H9 (cell line): ENCODE measurements at regions not wholly inside any gene's neighbourhood (a gene's known extent, or its start where the extent isn't known, plus 50 kb on each side); places are given as distances from the start of the nearest gene placed in this dataset.

Source experiments
- DNase-seq: peaks from one replicate; pipeline ENCODE4 v3.0.0-alpha.2; 2017
- H2AFZ ChIP-seq: one replicate; pipeline ENCODE4 v1.6.1; 2013; ENCODE audit warnings: mild to moderate bottlenecking, low read length, control low read depth, moderate library complexity
- H2AK5ac ChIP-seq: 2 replicates; pipeline ENCODE4 v1.6.1; 2013; ENCODE audit warnings: low read length, control low read depth, mixed read lengths; ENCODE audit not compliant: insufficient read length
- H2BK120ac ChIP-seq: one replicate; pipeline ENCODE4 v1.6.1; 2013; ENCODE audit warnings: low read depth, mild to moderate bottlenecking, low read length, control low read depth, inconsistent platforms; ENCODE audit not compliant: poor library complexity, severe bottlenecking
- H2BK12ac ChIP-seq: 2 replicates; pipeline ENCODE4 v1.6.1; 2013; ENCODE audit warnings: low read length, control low read depth, mixed read lengths, low read depth; ENCODE audit not compliant: insufficient read length
- H2BK15ac ChIP-seq: 2 replicates; pipeline ENCODE4 v1.6.1; 2013; ENCODE audit warnings: low read depth, low read length, control low read depth
- H2BK20ac ChIP-seq: one replicate; pipeline ENCODE4 v1.6.1; 2013; ENCODE audit warnings: low read depth, mild to moderate bottlenecking, low read length, control low read depth, inconsistent platforms; ENCODE audit not compliant: poor library complexity, severe bottlenecking
- H2BK5ac ChIP-seq: 2 replicates; pipeline ENCODE4 v1.6.1; 2013; ENCODE audit warnings: low read length, control low read depth, mixed read lengths; ENCODE audit not compliant: insufficient read length
- H3K14ac ChIP-seq: 2 replicates; pipeline ENCODE4 v1.6.1; 2013; ENCODE audit warnings: low read length, control low read depth; ENCODE audit not compliant: insufficient read depth
- H3K18ac ChIP-seq: 2 replicates; pipeline ENCODE4 v1.6.1; 2013; ENCODE audit warnings: low read depth, mild to moderate bottlenecking, mixed read lengths, low read length, control low read depth; ENCODE audit not compliant: insufficient read length
- H3K23ac ChIP-seq: 2 replicates; pipeline ENCODE4 v1.6.1; 2013; ENCODE audit warnings: low read length, control low read depth, mixed read lengths, low read depth; ENCODE audit not compliant: insufficient read length
- H3K23me2 ChIP-seq: 2 replicates; pipeline ENCODE4 v1.6.1; 2013; ENCODE audit warnings: low read depth, mild to moderate bottlenecking, mixed read lengths, low read length, control low read depth; ENCODE audit not compliant: insufficient read length, poor library complexity, severe bottlenecking
- H3K27ac ChIP-seq: 2 replicates; pipeline ENCODE4 v1.5.1; 2013; ENCODE audit warnings: low read length, control low read depth, mixed read lengths, low read depth; ENCODE audit not compliant: insufficient read length
- H3K27me3 ChIP-seq: 2 replicates; pipeline ENCODE4 v1.6.1; 2013; ENCODE audit warnings: low read length, control low read depth, inconsistent platforms; ENCODE audit not compliant: insufficient read depth
- H3K4ac ChIP-seq: 2 replicates; pipeline ENCODE4 v1.6.1; 2013; ENCODE audit warnings: low read depth, mild to moderate bottlenecking, control low read depth, inconsistent platforms, low read length, moderate library complexity
- H3K4me1 ChIP-seq: 2 replicates; pipeline ENCODE4 v1.6.1; 2013; ENCODE audit warnings: low read length, control low read depth, inconsistent platforms; ENCODE audit not compliant: insufficient read depth
- H3K4me2 ChIP-seq: 2 replicates; pipeline ENCODE4 v1.6.1; 2013; ENCODE audit warnings: low read length, control low read depth, mixed read lengths; ENCODE audit not compliant: insufficient read length, insufficient read depth
- H3K56ac ChIP-seq: 2 replicates; pipeline ENCODE4 v1.6.1; 2013; ENCODE audit warnings: low read depth, mild to moderate bottlenecking, mixed read lengths, low read length, control low read depth; ENCODE audit not compliant: insufficient read length
- H3K79me1 ChIP-seq: 2 replicates; pipeline ENCODE4 v1.6.1; 2013; ENCODE audit warnings: low read depth, mild to moderate bottlenecking, moderate library complexity, low read length, control low read depth, inconsistent platforms; ENCODE audit not compliant: insufficient read depth, poor library complexity, severe bottlenecking
- H3K79me2 ChIP-seq: 2 replicates; pipeline ENCODE4 v1.6.1; 2013; ENCODE audit warnings: low read length, control low read depth, inconsistent platforms; ENCODE audit not compliant: insufficient read depth
- H3K9ac ChIP-seq: 2 replicates; pipeline ENCODE4 v1.6.1; 2013; ENCODE audit warnings: low read length, control low read depth, mixed read lengths; ENCODE audit not compliant: insufficient read length; ENCODE audit errors: extremely low read depth
- H3K9me3 ChIP-seq: one replicate; pipeline ENCODE4 v1.6.1; 2013; ENCODE audit warnings: low read depth, low read length, inconsistent platforms; ENCODE audit not compliant: control insufficient read depth
- H3T11ph ChIP-seq: one replicate; pipeline ENCODE4 v1.6.1; 2013; ENCODE audit warnings: mild to moderate bottlenecking, low read length, control low read depth, inconsistent platforms
- H4K20me1 ChIP-seq: one replicate; pipeline ENCODE4 v1.6.1; 2013; ENCODE audit not compliant: control insufficient read depth, insufficient read length, insufficient read depth
- H4K5ac ChIP-seq: 2 replicates; pipeline ENCODE4 v1.6.1; 2013; ENCODE audit warnings: low read depth, mild to moderate bottlenecking, mixed read lengths, low read length, control low read depth; ENCODE audit not compliant: insufficient read length
- H4K8ac ChIP-seq: replicated peaks from 2 replicates; pipeline ENCODE4 v1.6.1; 2013; ENCODE audit warnings: low read length, control low read depth, mixed read lengths, low read depth; ENCODE audit not compliant: insufficient read length
- H4K91ac ChIP-seq: 2 replicates; pipeline ENCODE4 v1.6.1; 2013; ENCODE audit warnings: low read depth, mild to moderate bottlenecking, moderate library complexity, mixed read lengths, low read length, control low read depth; ENCODE audit not compliant: insufficient read length
- H3K27ac Mint-ChIP-seq, 3 experiments: 2 replicates in 2 of 3; 3 replicates in 1 of 3; pipeline ENCODE4 v1.8.0; 2020 to 2021; ENCODE audit warnings: mixed read lengths in 3 of 3, mild to moderate bottlenecking in 1 of 3, moderate library complexity in 1 of 3
- H3K27me3 Mint-ChIP-seq: 2 replicates; pipeline ENCODE4 v1.8.0; 2021; ENCODE audit warnings: low read depth, mild to moderate bottlenecking, moderate library complexity, mixed read lengths
- H3K36me3 Mint-ChIP-seq, 3 experiments: 2 replicates in 2 of 3; 3 replicates in 1 of 3; pipeline ENCODE4 v1.8.0; 2020 to 2021; ENCODE audit warnings: low read depth in 3 of 3, mixed read lengths in 3 of 3; ENCODE audit not compliant: insufficient read depth in 1 of 3
- H3K4me1 Mint-ChIP-seq, 2 experiments: 2 replicates each; pipeline ENCODE4 v1.8.0; 2020; ENCODE audit warnings: mixed read lengths in 2 of 2
- H3K4me3 Mint-ChIP-seq, 2 experiments: 2 replicates in 1 of 2; 3 replicates in 1 of 2; pipeline ENCODE4 v1.8.0; 2020 to 2021; ENCODE audit warnings: mild to moderate bottlenecking in 2 of 2, mixed read lengths in 2 of 2, moderate library complexity in 1 of 2
- H3K9me3 Mint-ChIP-seq, 2 experiments: 2 replicates in 1 of 2; 3 replicates in 1 of 2; pipeline ENCODE4 v1.8.0; 2020; ENCODE audit warnings: mild to moderate bottlenecking in 2 of 2, mixed read lengths in 2 of 2, moderate library complexity in 1 of 2
- WGBS: extraction: QIAGEN DNeasy Blood & Tissue Kit; methylation state at CpG from one replicate; pipeline ENCODE4 v1.1.7; 2013; ENCODE audit warnings: missing lambda C conversion rate, low lambda C conversion rate, mixed read lengths; ENCODE audit not compliant: insufficient read length; ENCODE audit errors: extremely low coverage; 5-methylcytosine and 5-hydroxymethylcytosine counted together
- TF ChIP-seq, protein P1 (sequence below): fragments of 200-600 bp; sonication (generic); conservative IDR thresholded peaks from 3 replicates; pipeline ENCODE4 v1.8.0; 2021; ENCODE audit warnings: antibody characterized with exemption, mild to moderate bottlenecking

DNA sequence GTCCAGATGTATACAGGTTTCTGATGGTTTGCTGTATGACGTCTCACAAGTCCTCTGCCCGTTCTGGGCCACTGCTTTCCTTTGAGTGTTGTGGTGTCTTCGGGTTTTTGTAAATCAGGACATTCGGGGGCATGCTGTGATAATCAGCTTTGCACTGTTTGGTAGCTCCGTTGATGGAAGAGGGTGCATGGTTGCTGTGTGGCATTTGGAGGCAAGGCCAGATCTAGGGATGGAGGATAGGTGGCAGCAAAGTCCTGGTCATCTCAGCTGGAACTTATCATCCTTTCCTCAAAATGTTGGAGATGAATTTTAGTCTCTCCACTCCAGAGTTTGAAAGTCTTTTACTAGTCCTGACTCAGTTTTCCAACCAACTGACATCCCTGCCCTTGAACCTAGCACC lies 91.0 kb downstream of the SCP2D1 start:
- Histone ChIP-seq H4K5ac (no peak overlapping the region), H3K27me3 (no peaks in the 10 kb centered on the region), H3K14ac (no peak overlapping the region), H3K9ac (no peak overlapping the region), H2BK120ac (no peak overlapping the region), H3K56ac (no peak overlapping the region), H2BK20ac (no peak overlapping the region), H2AFZ (no peak overlapping the region), H4K8ac (no peak overlapping the region), H3K18ac (no peak overlapping the region), H3K9me3 (no peaks in the 10 kb centered on the region), H3K23ac (no peak overlapping the region), H4K91ac (no peak overlapping the region), H4K20me1 (no peaks in the 10 kb centered on the region), H3K79me2 (no peaks in the 10 kb centered on the region), H3K23me2 (no peaks in the 10 kb centered on the region), H3K4me1 (peaks cover 3% of the 10 kb centered on the region; the same call in 1 of the 2 replicates), H3K79me1 (no peaks in the 10 kb centered on the region), H3K27ac (no peak overlapping the region), H2BK12ac (no peak overlapping the region), H3K4ac (no peak overlapping the region), H2BK15ac (no peak overlapping the region), H3K4me2 (no peak overlapping the region), H2BK5ac (no peak overlapping the region), H3T11ph (no peak overlapping the region), H2AK5ac (no peak overlapping the region)
- Mint-ChIP-seq H3K27me3 (peaks cover 2% of the 10 kb centered on the region; the same call in 1 of the 2 replicates), H3K4me1 (peaks cover 31 to 34% of the 10 kb centered on the region in 2 experiments), H3K4me3 (no peak overlapping the region), H3K27ac (no peak overlapping the region), H3K9me3 (no peaks in the 10 kb centered on the region; a peak in 1 of 5 replicates), H3K36me3 (no peaks in the 10 kb centered on the region)
- DNase-seq = no peak
- TF ChIP-seq, protein P1, sequence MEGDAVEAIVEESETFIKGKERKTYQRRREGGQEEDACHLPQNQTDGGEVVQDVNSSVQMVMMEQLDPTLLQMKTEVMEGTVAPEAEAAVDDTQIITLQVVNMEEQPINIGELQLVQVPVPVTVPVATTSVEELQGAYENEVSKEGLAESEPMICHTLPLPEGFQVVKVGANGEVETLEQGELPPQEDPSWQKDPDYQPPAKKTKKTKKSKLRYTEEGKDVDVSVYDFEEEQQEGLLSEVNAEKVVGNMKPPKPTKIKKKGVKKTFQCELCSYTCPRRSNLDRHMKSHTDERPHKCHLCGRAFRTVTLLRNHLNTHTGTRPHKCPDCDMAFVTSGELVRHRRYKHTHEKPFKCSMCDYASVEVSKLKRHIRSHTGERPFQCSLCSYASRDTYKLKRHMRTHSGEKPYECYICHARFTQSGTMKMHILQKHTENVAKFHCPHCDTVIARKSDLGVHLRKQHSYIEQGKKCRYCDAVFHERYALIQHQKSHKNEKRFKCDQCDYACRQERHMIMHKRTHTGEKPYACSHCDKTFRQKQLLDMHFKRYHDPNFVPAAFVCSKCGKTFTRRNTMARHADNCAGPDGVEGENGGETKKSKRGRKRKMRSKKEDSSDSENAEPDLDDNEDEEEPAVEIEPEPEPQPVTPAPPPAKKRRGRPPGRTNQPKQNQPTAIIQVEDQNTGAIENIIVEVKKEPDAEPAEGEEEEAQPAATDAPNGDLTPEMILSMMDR = peak; percentile 29; the same call in 2 of the 3 replicates
- WGBS = no CpG with 5 or more reads among the region's 5 CpGs
